NOMO-1 (cell line): ENCODE measurements at regions not wholly inside any gene's neighbourhood (a gene's known extent, or its start where the extent isn't known, plus 50 kb on each side); places are given as distances from the start of the nearest gene placed in this dataset.
"Not testable (repeated sequence)": the region's sequence is repeated elsewhere in the genome, so short reads cannot be mapped to it uniquely, and the experiment has no call there.

Experiments
- DNase-seq, 2 experiments: peaks; one replicate each; lab custom pipeline; 2025; ENCODE audit not compliant: unreplicated experiment in 2 of 2; lab: John Stamatoyannopoulos, UW

- not testable (repeated sequence) for DNase-seq
These were observed 52.4 kb upstream of the PMPCB start for GRCh38 chr7:103244865-103245264.

GRCh38 chr7:103240806-103241205 lies 56.4 kb upstream of the PMPCB start:
- DNase-seq, result no peak

- not testable (repeated sequence) for DNase-seq
These were observed 61.4 kb upstream of the PMPCB start for GRCh38 chr7:103235824-103236223.

GRCh38 chr7:103234877-103235276 lies 62.4 kb upstream of the PMPCB start:
- DNase-seq, result not testable (repeated sequence)

- DNase-seq, result not testable (repeated sequence)
These were observed 69.4 kb upstream of the PMPCB start for GRCh38 chr7:103227787-103228186.

GRCh38 chr7:103225798-103226197 lies 71.4 kb upstream of the PMPCB start:
- not testable (repeated sequence) for DNase-seq

DNA sequence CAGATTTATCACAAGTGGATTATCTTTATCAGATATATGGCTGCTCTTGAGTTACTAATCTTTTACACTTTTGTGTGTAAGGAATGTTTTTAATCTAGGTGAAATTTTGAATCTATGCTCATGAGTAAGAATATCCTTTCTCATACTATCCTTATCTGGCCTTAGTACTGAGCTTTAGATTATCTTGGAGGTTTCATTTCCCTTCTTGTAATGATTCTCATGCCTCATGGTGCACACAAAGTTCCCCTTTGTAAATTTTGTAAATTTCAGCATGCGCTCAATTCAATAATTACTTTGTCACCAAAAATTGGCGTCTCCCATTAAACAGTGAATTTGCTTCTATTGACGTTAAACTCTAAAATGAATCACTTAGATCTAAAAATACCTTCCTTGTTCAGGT lies 74.2 kb upstream of the NAPEPLD start:
- peak in 1 of 2 experiments; percentile 32 for DNase-seq

DNA sequence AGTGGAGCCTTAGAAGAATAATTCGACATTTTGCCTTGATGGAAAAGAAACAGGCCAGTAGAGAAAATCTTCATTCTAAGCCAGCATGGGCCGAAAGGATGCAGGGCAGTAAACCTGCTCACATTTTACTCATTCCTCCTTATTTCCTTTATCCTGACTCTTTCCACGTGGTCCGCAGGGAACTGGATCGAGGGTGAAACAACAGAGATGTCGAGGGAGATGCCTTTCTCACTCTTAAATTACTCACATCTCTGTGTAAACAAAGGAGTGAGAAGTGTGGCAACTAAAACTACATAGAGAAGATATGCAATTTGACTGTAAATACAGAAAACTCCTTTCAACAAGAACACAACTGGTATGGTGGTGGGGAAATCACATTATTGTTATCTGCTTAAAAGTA lies 62.1 kb upstream of the NAPEPLD start:
- DNase-seq, result not testable (repeated sequence)

- DNase-seq, result not testable (repeated sequence)
These were observed 50.3 kb upstream of the NAPEPLD start for GRCh38 chr7:103199191-103199590.
